HCT116 (cell line): ENCODE measurements at regions not wholly inside any gene's neighbourhood (a gene's known extent, or its start where the extent isn't known, plus 50 kb on each side); places are given as distances from the start of the nearest gene placed in this dataset.

Experiments used
- ATAC-seq: fragments of 200-7000 bp; cut with Tn5 transposase; 2 replicates; pipeline ENCODE4 v1.9.1; 2020; ENCODE audit warnings: mild to moderate bottlenecking, moderate library complexity
- BruUV-seq: library from RNA; stranded (reverse); fragments of 400-500 nt; replicated peaks from 2 replicates; lab custom pipeline; 2021; lab: Mats Ljungman, UMichigan
- CTCF ChIA-PET: fragments of 300-600 bp; sonication (Branson Sonifier 250); formaldehyde crosslinking; loops from one replicate; lab custom pipeline; 2021; ENCODE audit warnings: antibody characterized with exemption; lab: Charles Lee
- POLR2A ChIA-PET: fragments of 300-600, 350-600 bp; sonication (Branson Sonifier 250); formaldehyde crosslinking; loops from one replicate; lab custom pipeline; 2021; ENCODE audit warnings: antibody characterized with exemption; lab: Charles Lee
- RAD21 ChIA-PET, 2 experiments: fragments of 300-600 bp; sonication (Branson Sonifier 250); formaldehyde crosslinking; loops; one replicate each; lab custom pipeline; 2023; ENCODE audit warnings: low total read pairs in 2 of 2; ENCODE audit not compliant: uncharacterized antibody in 2 of 2, unreplicated experiment in 2 of 2, low non-redundant PET in 1 of 2; lab: Charles Lee
- DNase-seq: peaks from one replicate; pipeline ENCODE4 v3.0.0-alpha.2; 2010; ENCODE audit warnings: low read depth, low spot score
- H2AFZ ChIP-seq: fragments of 200-600 bp; shearing (Covaris generic), sonication (generic); 2 replicates; pipeline ENCODE4 v1.6.1; 2017; ENCODE audit warnings: low read depth, mixed run types, mixed read lengths, antibody characterized with exemption, low read length; ENCODE audit not compliant: poor library complexity, severe bottlenecking
- H3K27ac ChIP-seq: 2 replicates; pipeline ENCODE4 v1.5.1; 2012; ENCODE audit warnings: low read depth, low read length
- H3K27me3 ChIP-seq: fragments of 200-600 bp; sonication (generic); 2 replicates; pipeline ENCODE4 v1.6.1; 2016; ENCODE audit warnings: mixed run types, low read length, mixed read lengths; ENCODE audit not compliant: insufficient read depth
- H3K36me3 ChIP-seq, 2 experiments: fragments of 200-500 bp in 1 of 2; fragments of 200-600 bp in 1 of 2; sonication (Bioruptor generic) in 1 of 2; sonication (generic) in 1 of 2; 2 replicates each; pipeline versions ENCODE4 v1.5.1 to v1.6.1; 2014 to 2016; ENCODE audit warnings: low read length in 2 of 2, inconsistent platforms in 1 of 2, mixed read lengths in 1 of 2, mixed run types in 1 of 2; ENCODE audit not compliant: insufficient read depth in 2 of 2, control insufficient read depth in 1 of 2
- H3K4me1 ChIP-seq, 2 experiments: fragments of 200-600 bp in 1 of 2; sonication (generic) in 1 of 2; 2 replicates each; pipeline versions ENCODE4 v1.5.1 to v1.6.1; 2012 to 2017; ENCODE audit warnings: low read length in 2 of 2, inconsistent platforms in 1 of 2, mild to moderate bottlenecking in 1 of 2, mixed read lengths in 1 of 2, mixed run types in 1 of 2, moderate library complexity in 1 of 2; ENCODE audit not compliant: insufficient read depth in 2 of 2, control insufficient read depth in 1 of 2
- H3K4me2 ChIP-seq: fragments of 200-600 bp; sonication (generic); 2 replicates; pipeline ENCODE4 v1.6.1; 2017; ENCODE audit warnings: mixed run types, low read length, mixed read lengths
- H3K4me3 ChIP-seq, 2 experiments: fragments of 200-600 bp in 1 of 2; sonication (generic) in 1 of 2; replicated peaks in 1 of 2; 2 replicates each; pipeline ENCODE4 v1.5.1; 2011 to 2016; ENCODE audit warnings: low read length in 2 of 2, control low read depth in 1 of 2, low read depth in 1 of 2, mild to moderate bottlenecking in 1 of 2, mixed read lengths in 1 of 2, mixed run types in 1 of 2
- H3K79me2 ChIP-seq: fragments of 200-600 bp; sonication (generic); 2 replicates; pipeline ENCODE4 v1.6.1; 2017; ENCODE audit warnings: mild to moderate bottlenecking, mixed run types, low read length, moderate library complexity, mixed read lengths; ENCODE audit not compliant: insufficient read depth
- H3K9ac ChIP-seq: fragments of 200-600 bp; sonication (generic); 2 replicates; pipeline ENCODE4 v1.6.1; 2016; ENCODE audit warnings: low read length, mixed read lengths
- H3K9me2 ChIP-seq: fragments of 200-600 bp; sonication (generic), shearing (Covaris generic); 2 replicates; pipeline ENCODE4 v1.6.1; 2017; ENCODE audit warnings: mixed run types, mild to moderate bottlenecking, moderate library complexity; ENCODE audit not compliant: insufficient read depth
- H3K9me3 ChIP-seq, 2 experiments: fragments of 200-500 bp in 1 of 2; fragments of 200-600 bp in 1 of 2; sonication (Bioruptor generic) in 1 of 2; sonication (generic) in 1 of 2; 2 replicates each; pipeline ENCODE4 v1.6.1; 2014 to 2017; ENCODE audit warnings: low read length in 2 of 2, mixed read lengths in 2 of 2, inconsistent platforms in 1 of 2, low read depth in 1 of 2, mild to moderate bottlenecking in 1 of 2, mixed run types in 1 of 2, moderate library complexity in 1 of 2; ENCODE audit not compliant: control insufficient read depth in 1 of 2, insufficient read depth in 1 of 2
- H4K20me1 ChIP-seq: fragments of 200-600 bp; sonication (generic), shearing (Covaris generic); 2 replicates; pipeline ENCODE4 v1.6.1; 2017; ENCODE audit warnings: mixed run types, mild to moderate bottlenecking, moderate library complexity; ENCODE audit not compliant: insufficient read depth
- CBX3 ChIP-seq: IDR thresholded peaks from 2 replicates; pipeline ENCODE4 v1.6.1; 2012; ENCODE audit warnings: low read depth
- CEBPB ChIP-seq: IDR thresholded peaks from 2 replicates; pipeline ENCODE4 v1.6.1; 2012; ENCODE audit warnings: low read depth
- EGR1 ChIP-seq: IDR thresholded peaks from 2 replicates; pipeline ENCODE4 v1.6.1; 2012; ENCODE audit warnings: low read depth
- ELF1 ChIP-seq: IDR thresholded peaks from 2 replicates; pipeline ENCODE4 v1.6.1; 2012; ENCODE audit warnings: low read depth, borderline replicate concordance
- EZH2 ChIP-seq: fragments of 200-600 bp; sonication (generic); IDR thresholded peaks from 2 replicates; pipeline ENCODE4 v1.6.1; 2017; ENCODE audit warnings: antibody characterized with exemption, mixed run types
- EZH2phosphoT487 ChIP-seq: fragments of 200-600 bp; IDR thresholded peaks from 2 replicates; pipeline ENCODE4 v1.6.1; 2018; ENCODE audit warnings: antibody characterized with exemption, borderline replicate concordance
- FOSL1 ChIP-seq: IDR thresholded peaks from 2 replicates; pipeline ENCODE4 v1.6.1; 2012; ENCODE audit warnings: low read depth
- JUND ChIP-seq: IDR thresholded peaks from 2 replicates; pipeline ENCODE4 v1.6.1; 2012
- POLR2A ChIP-seq: IDR thresholded peaks from 2 replicates; pipeline ENCODE4 v1.7.0; 2011; ENCODE audit warnings: borderline replicate concordance; ENCODE audit not compliant: insufficient read depth, insufficient read length; ENCODE audit errors: extremely low read depth
- SIN3A ChIP-seq: IDR thresholded peaks from 2 replicates; pipeline ENCODE4 v1.6.1; 2012; ENCODE audit warnings: low read depth
- SP1 ChIP-seq: IDR thresholded peaks from 2 replicates; pipeline ENCODE4 v1.6.1; 2012; ENCODE audit warnings: low read depth
- SRF ChIP-seq: IDR thresholded peaks from 2 replicates; pipeline ENCODE4 v1.6.1; 2012; ENCODE audit warnings: low read depth
- TCF7L2 ChIP-seq: IDR thresholded peaks from 2 replicates; pipeline ENCODE4 v1.7.0; 2011; ENCODE audit warnings: borderline replicate concordance, inconsistent platforms; ENCODE audit not compliant: insufficient read depth, insufficient read length; ENCODE audit errors: extremely low read depth
- YY1 ChIP-seq: IDR thresholded peaks from 2 replicates; pipeline ENCODE4 v1.6.1; 2011; ENCODE audit warnings: low read length, low read depth, moderate library complexity, mild to moderate bottlenecking; ENCODE audit not compliant: insufficient replicate concordance; ENCODE audit errors: extremely low read depth
- ZNF274 ChIP-seq: fragments of 200-500 bp; sonication (Bioruptor generic); IDR thresholded peaks from 2 replicates; pipeline ENCODE4 v1.6.1; 2014; ENCODE audit warnings: mild to moderate bottlenecking, low read depth, low read length, inconsistent platforms
- intact Hi-C: fragments of 100-400 bp; cut with micrococcal nuclease; formaldehyde crosslinking; loops from 2 replicates; pipeline ENCODE4 v1.10.0; 2022
- TF ChIP-seq, protein P1 (sequence below): IDR thresholded peaks from 2 replicates; pipeline ENCODE4 v1.6.1; 2012
- TF ChIP-seq, protein P2 (sequence below), 3 experiments: fragments of 200-600 bp in 1 of 3; sonication (generic) in 1 of 3; IDR thresholded peaks in 2 of 3; conservative IDR thresholded peaks in 1 of 3; 2 replicates each; pipeline ENCODE4 v1.5.1; 2012 to 2017; ENCODE audit warnings: low read depth in 2 of 3, low read length in 2 of 3, antibody characterized with exemption in 1 of 3, borderline replicate concordance in 1 of 3, control low read depth in 1 of 3, mild to moderate bottlenecking in 1 of 3, mixed read lengths in 1 of 3, mixed run types in 1 of 3, moderate library complexity in 1 of 3; ENCODE audit not compliant: insufficient read depth in 1 of 3
- TF ChIP-seq, protein P3 (sequence below): IDR thresholded peaks from 2 replicates; pipeline ENCODE4 v1.6.1; 2012; ENCODE audit warnings: low read depth
- TF ChIP-seq, protein P4 (sequence below): IDR thresholded peaks from 2 replicates; pipeline ENCODE4 v1.6.1; 2011; ENCODE audit warnings: mild to moderate bottlenecking, low read length, moderate library complexity; ENCODE audit not compliant: insufficient replicate concordance; ENCODE audit errors: extremely low read depth

DNA sequence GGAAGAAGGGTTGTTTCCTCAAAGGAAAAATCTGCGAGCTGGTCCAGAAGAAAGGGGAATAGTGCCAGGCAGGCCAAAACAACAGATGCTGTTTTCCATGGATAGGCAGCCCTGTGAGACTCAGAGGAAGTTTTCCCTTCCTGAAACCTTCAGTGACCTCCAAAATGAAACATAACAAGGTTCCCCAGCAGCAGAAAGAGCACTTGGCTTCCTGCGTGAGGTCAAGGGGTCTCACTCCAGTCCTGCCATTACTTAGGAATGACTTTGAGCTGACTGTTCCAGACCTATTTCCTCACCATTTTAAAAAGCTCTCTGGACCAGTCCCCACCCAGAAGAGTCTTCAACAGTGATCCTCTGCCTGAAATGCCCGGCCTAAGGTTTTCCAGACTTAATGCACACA is 104.6 kb upstream of the IPO5 start:
- Histone ChIP-seq H3K4me1 (no peaks in the 10 kb centered on the region), H3K36me3 (no peaks in the 10 kb centered on the region), H3K79me2 (no peaks in the 10 kb centered on the region), H3K27ac (no peak overlapping the region), H4K20me1 (no peaks in the 10 kb centered on the region), H3K4me3 (no peak overlapping the region), H3K9ac (no peak overlapping the region), H2AFZ (no peak overlapping the region), H3K9me2 (no peaks in the 10 kb centered on the region), H3K27me3 (no peaks in the 10 kb centered on the region), H3K9me3 (no peaks in the 10 kb centered on the region), H3K4me2 (no peak overlapping the region)
- RAD21 ChIA-PET, result no interaction called here
- TF ChIP-seq POLR2A, result no peak
- TF ChIP-seq, protein P1, sequence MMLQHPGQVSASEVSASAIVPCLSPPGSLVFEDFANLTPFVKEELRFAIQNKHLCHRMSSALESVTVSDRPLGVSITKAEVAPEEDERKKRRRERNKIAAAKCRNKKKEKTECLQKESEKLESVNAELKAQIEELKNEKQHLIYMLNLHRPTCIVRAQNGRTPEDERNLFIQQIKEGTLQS, result no peak
- no peak for TF ChIP-seq YY1
- TF ChIP-seq, protein P2, sequence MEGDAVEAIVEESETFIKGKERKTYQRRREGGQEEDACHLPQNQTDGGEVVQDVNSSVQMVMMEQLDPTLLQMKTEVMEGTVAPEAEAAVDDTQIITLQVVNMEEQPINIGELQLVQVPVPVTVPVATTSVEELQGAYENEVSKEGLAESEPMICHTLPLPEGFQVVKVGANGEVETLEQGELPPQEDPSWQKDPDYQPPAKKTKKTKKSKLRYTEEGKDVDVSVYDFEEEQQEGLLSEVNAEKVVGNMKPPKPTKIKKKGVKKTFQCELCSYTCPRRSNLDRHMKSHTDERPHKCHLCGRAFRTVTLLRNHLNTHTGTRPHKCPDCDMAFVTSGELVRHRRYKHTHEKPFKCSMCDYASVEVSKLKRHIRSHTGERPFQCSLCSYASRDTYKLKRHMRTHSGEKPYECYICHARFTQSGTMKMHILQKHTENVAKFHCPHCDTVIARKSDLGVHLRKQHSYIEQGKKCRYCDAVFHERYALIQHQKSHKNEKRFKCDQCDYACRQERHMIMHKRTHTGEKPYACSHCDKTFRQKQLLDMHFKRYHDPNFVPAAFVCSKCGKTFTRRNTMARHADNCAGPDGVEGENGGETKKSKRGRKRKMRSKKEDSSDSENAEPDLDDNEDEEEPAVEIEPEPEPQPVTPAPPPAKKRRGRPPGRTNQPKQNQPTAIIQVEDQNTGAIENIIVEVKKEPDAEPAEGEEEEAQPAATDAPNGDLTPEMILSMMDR (IDR thresholded peaks at IDR 0.05 in 2 of 3, conservative IDR thresholded peaks at IDR 0.05 in 1 of 3; ENCODE audit: borderline replicate concordance in 1 of 3, insufficient read depth in 1 of 3, low read depth in 2 of 3, low read length in 2 of 3), result no peak
- TF ChIP-seq, protein P3, sequence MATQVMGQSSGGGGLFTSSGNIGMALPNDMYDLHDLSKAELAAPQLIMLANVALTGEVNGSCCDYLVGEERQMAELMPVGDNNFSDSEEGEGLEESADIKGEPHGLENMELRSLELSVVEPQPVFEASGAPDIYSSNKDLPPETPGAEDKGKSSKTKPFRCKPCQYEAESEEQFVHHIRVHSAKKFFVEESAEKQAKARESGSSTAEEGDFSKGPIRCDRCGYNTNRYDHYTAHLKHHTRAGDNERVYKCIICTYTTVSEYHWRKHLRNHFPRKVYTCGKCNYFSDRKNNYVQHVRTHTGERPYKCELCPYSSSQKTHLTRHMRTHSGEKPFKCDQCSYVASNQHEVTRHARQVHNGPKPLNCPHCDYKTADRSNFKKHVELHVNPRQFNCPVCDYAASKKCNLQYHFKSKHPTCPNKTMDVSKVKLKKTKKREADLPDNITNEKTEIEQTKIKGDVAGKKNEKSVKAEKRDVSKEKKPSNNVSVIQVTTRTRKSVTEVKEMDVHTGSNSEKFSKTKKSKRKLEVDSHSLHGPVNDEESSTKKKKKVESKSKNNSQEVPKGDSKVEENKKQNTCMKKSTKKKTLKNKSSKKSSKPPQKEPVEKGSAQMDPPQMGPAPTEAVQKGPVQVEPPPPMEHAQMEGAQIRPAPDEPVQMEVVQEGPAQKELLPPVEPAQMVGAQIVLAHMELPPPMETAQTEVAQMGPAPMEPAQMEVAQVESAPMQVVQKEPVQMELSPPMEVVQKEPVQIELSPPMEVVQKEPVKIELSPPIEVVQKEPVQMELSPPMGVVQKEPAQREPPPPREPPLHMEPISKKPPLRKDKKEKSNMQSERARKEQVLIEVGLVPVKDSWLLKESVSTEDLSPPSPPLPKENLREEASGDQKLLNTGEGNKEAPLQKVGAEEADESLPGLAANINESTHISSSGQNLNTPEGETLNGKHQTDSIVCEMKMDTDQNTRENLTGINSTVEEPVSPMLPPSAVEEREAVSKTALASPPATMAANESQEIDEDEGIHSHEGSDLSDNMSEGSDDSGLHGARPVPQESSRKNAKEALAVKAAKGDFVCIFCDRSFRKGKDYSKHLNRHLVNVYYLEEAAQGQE, result no peak
- TF ChIP-seq, protein P4, sequence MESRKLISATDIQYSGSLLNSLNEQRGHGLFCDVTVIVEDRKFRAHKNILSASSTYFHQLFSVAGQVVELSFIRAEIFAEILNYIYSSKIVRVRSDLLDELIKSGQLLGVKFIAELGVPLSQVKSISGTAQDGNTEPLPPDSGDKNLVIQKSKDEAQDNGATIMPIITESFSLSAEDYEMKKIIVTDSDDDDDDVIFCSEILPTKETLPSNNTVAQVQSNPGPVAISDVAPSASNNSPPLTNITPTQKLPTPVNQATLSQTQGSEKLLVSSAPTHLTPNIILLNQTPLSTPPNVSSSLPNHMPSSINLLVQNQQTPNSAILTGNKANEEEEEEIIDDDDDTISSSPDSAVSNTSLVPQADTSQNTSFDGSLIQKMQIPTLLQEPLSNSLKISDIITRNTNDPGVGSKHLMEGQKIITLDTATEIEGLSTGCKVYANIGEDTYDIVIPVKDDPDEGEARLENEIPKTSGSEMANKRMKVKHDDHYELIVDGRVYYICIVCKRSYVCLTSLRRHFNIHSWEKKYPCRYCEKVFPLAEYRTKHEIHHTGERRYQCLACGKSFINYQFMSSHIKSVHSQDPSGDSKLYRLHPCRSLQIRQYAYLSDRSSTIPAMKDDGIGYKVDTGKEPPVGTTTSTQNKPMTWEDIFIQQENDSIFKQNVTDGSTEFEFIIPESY, result no peak
- no peak for TF ChIP-seq FOSL1
- no peak for TF ChIP-seq CBX3
- no peak for TF ChIP-seq TCF7L2
- no peak for TF ChIP-seq CEBPB
- no peak for TF ChIP-seq JUND
- TF ChIP-seq EZH2phosphoT487, result no peak
- TF ChIP-seq ELF1, result no peak
- TF ChIP-seq EGR1, result no peak
- no peak for TF ChIP-seq SIN3A
- TF ChIP-seq EZH2, result no peak
- TF ChIP-seq SP1, result no peak
- no peak for TF ChIP-seq SRF
- TF ChIP-seq ZNF274, result no peak
- intact Hi-C loops, result loop anchor here (2.0 kb wide), 1 partner anchor 994 kb away; no protein-coding TSS in a partner anchor
- CTCF ChIA-PET, result interaction anchor here (0.8 kb wide), 1 partner anchor 599 kb away, joined by 3 read pairs; no protein-coding TSS in a partner anchor
- POLR2A ChIA-PET, result no interaction called here
- no TSS peak for BruUV-seq
- ATAC-seq (0 out of 2 replicates have a peak, but pooled peaks have one; percentile 20), DNase-seq (no peak)
